GM18907 (cell line): ENCODE measurements at regions not wholly inside any gene's neighbourhood (a gene's known extent, or its start where the extent isn't known, plus 50 kb on each side); places are given as distances from the start of the nearest gene placed in this dataset.

Experiments
- ATAC-seq: cut with Tn5 transposase; IDR thresholded peaks from one replicate; pipeline ENCODE4 v1.9.1; 2021; ENCODE audit warnings: mild to moderate bottlenecking, moderate library complexity; ENCODE audit not compliant: unreplicated experiment

- ATAC-seq, result no peak
Observed at GRCh38 chr3:177944228-177944661, 592.0 kb upstream of the KCNMB2 start.

DNA sequence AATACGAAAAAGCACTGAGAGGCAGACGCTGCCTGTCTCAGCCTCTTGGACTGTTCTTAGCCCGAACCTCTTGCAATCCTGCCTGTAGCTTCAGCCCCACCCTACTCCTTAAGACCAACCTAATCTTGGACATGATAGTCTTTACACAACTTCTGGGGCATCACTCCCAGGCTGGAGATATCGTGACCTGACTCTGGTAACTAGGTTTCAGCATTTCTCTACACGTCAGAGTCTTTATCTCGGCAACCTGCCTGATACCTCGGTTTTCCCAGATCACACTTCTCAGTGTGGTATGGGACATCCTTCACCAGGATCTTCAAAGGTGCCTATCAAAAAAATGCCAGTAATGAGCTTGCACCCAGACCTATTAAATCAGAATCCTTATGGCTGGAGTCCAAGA is 590.2 kb upstream of the KCNMB2 start:
- ATAC-seq, result no peak

- no peak for ATAC-seq
Observed at GRCh38 chr3:177946497-177946896, 589.7 kb upstream of the KCNMB2 start.

DNA sequence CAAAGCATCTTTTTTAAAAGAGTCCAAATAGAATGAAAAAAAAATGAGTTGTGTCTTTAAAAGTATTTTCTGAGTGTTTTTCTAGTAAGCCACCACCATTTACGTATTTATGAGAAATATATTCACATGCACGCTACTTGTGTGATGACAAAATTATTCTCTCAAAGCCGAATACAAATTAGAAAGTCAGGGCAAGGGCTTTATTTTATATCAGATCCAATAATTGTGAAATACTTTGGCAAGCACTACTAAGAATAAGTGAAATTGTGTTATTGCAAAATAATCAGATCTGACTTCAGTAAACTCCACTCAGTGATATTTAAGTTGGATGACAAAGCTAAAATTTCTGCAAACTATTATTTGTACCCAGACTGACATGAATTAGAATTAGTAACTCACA is 589.3 kb upstream of the KCNMB2 start:
- no peak for ATAC-seq

DNA sequence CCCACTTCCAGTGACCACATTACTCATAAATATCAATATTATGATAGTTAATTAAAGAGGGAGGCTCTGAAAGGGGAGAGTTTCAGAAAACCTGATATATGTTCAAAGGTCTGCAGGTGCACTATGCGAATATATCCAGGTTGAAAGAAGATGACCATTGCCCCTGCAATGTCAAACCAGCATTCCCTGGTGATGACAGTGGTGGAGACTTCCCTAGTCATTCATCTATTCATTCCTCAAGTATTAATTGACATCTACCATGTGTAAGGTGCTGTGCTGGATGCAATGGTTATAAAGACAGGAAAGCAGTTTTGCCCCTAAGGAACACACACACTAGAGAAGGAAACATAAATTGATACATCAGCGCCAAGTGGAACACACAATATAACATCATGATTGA is 588.3 kb upstream of the KCNMB2 start:
- no peak for ATAC-seq

- peak; percentile 63 for ATAC-seq
Observed at GRCh38 chr3:177948716-177949425, 587.4 kb upstream of the KCNMB2 start.

GRCh38 chr3:177959188-177959587 is 577.0 kb upstream of the KCNMB2 start:
- no peak for ATAC-seq

DNA sequence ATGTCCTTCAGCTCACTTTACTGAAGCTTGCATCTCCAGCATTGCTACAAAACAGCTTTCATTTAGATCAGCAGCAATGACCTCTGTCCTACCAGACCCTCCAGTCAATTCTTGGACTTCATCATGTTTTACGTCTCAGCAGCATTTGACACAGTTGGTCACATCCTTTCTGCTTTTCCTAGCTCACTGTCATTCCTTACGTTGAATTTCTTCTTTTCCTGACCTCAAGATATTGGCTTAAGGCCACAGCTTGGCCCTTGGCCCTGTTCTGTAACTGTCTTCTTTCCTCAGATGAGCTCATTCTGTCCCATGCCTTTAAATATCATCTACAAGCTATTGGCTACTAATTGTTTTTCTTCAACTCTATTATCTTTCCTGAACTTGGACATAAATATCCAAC is 576.2 kb upstream of the KCNMB2 start:
- ATAC-seq, result no peak

DNA sequence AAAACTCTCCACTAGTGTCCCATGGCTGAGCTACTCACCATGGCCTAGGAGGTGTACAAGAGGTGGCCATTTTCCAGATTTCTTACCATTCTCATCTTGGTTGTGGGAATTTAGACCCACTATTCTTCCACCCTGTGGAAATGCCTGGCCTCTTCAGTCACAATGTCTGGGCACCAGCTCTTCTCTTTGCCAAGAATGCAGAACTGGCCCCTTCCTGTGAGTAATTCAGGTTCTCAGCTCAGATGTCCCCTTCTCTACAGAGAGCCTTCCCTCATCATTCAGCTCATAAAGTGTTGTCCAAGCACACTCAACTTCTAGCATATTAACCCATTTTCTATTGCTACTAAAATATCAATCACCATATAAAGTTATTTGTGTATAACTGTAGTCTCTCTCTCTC is 575.5 kb upstream of the KCNMB2 start:
- no peak for ATAC-seq

- no peak for ATAC-seq
Observed at GRCh38 chr3:177961784-177962183, 574.5 kb upstream of the KCNMB2 start.

GRCh38 chr3:177966493-177966892 is 569.7 kb upstream of the KCNMB2 start:
- ATAC-seq, result no peak

DNA sequence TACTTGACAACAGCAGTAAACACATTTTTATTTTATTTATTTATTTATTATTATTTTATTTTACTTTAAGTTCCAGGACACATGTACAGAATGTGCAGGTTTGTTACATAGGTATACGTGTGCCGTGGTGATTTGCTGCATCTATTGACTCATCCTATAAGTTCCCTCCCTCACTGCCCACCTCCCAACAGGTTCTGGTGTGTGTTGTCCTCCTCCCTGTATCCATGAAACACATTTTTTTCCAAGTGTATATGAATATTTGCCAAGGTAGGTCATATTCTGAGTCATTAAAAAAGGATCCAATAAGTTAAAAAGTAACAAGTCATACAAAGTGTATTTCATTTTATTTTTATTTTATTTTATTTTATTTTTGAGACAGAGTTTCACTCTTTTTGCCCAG is 567.3 kb upstream of the KCNMB2 start:
- ATAC-seq, result no peak

- ATAC-seq, result no peak
Observed at GRCh38 chr3:177973241-177973840, 562.9 kb upstream of the KCNMB2 start.

GRCh38 chr3:177976241-177976640 is 560.0 kb upstream of the KCNMB2 start:
- no peak for ATAC-seq

DNA sequence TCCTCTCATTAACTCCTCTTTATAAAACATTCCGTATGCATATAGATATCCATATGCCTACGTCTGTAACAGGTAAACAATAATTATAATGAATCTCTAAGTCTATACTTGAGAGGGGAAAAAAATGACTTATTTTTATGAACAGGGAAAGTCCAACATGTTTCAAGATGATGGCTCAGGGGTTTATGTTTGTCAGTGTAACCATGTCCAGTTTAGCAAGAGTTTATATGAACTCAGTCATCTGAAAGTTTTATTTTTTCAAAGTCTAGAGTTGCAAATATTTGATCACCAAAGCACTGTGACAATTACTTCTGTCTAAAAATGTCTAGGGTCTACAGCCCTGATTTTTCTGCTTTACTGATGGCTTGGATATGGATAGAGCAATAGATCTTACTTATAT is 559.4 kb upstream of the KCNMB2 start:
- ATAC-seq, result no peak

- no peak for ATAC-seq
Observed at GRCh38 chr3:177977381-177978158, 558.7 kb upstream of the KCNMB2 start.

DNA sequence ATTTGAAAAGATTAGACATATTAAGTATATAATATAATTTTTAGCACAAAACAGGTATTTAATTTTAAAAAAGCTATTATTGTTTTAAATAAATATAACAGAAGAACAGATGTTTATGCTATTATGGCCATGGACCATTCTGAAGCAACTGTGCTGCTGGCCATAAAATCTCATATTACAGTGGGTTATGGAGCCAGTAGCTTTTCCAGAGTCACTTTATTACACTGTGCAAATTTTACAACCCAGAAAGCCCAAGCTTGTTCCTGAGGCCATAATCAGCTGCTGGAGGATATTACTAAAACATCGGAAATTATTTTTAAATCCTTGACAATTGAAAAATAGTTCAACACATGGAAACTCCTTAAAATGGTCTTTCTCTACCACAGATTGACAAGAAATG is 557.3 kb upstream of the KCNMB2 start:
- no peak for ATAC-seq

- no peak for ATAC-seq
Observed at GRCh38 chr3:177979703-177980102, 556.5 kb upstream of the KCNMB2 start.

DNA sequence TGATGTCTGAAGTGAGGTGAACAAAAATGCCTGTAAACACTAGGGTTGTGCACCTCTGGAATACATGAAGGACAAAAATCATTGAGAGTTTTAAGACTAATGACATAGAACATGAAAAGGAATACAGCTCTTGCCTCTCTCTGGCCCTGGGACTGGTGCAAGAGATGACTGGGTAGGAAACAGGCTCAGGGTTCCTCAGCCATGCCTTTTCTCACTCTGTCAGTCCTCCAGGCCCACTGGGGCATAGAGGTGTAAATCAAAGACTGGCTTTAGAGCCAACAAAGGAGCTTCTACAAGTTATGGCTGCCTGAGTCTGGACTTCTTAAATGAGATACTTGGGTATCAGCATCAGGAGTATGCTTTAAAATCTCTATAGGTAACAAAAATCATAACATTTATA is 554.7 kb upstream of the KCNMB2 start:
- no peak for ATAC-seq

DNA sequence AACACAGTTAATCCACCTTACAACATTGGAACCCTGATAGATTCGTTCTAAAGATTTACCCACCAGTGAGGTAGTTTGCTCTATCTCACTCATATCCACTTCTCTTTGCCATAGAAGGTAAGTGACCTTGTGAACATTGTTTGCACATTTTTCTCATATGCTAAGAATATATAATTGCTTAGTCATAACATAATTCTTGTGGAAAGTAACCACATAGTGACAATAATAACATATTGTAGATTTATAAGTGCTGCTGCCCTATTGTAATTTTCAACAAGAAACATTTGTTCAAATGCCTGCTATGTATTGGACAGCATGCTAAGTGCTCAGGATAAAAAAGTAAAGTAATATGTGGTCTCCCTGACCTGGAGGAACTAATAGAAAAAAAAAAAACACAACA is 554.2 kb upstream of the KCNMB2 start:
- ATAC-seq, result no peak

DNA sequence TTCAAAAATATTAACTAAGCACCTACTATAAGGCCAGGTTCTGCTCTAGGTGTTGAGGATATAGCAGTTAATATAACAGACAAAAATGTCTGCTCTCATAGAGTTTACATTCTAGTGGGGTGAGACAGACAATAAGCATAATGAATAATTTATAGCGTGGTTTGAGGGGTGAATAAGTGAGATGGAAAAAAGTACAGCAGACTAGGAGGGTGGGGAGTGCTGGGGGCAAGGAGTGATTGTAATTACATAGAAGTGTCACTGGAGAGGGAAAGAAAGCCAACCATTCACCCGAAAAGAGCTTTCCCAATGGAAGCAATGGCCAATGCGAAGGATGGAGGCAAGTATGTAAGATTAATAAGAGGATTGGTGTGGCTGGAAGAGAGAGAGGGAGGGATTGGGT is 552.9 kb upstream of the KCNMB2 start:
- no peak for ATAC-seq
